ENCODE measurements at regions not wholly inside any gene's neighbourhood (a gene's known extent, or its start where the extent isn't known, plus 50 kb on each side); places are given as distances from the start of the nearest gene placed in this dataset.

- TF ChIP-seq POLR2A (IDR thresholded peaks at IDR 0.05), result no peak
- no peak for TF ChIP-seq CTCF (IDR thresholded peaks at IDR 0.05)
These were observed 1243.7 kb upstream of the PCDH9 start for GRCh38 chr13:68473834-68474326.

All from lower leg skin (tissue), 3 donors.